ENCODE measurements at regions not wholly inside any gene's neighbourhood (a gene's known extent, or its start where the extent isn't known, plus 50 kb on each side); places are given as distances from the start of the nearest gene placed in this dataset.

- TF ChIP-seq PAX8 (IDR thresholded peaks at IDR 0.05) (no peak), CTCF (IDR thresholded peaks at IDR 0.05 in 2 of 3, conservative IDR thresholded peaks at IDR 0.05 in 1 of 3; ENCODE audit: control insufficient read depth in 2 of 3, extremely low read depth in 1 of 3, insufficient read depth in 1 of 3, low read depth in 3 of 3, low read length in 3 of 3) (no peak), TAF1 (IDR thresholded peaks at IDR 0.05; ENCODE audit: borderline replicate concordance, low read depth, low read length) (no peak), SP1 (IDR thresholded peaks at IDR 0.05; ENCODE audit: low read depth, low read length) (no peak), SIN3A (IDR thresholded peaks at IDR 0.05; ENCODE audit: low read depth, low read length) (no peak), ZSCAN29 (IDR thresholded peaks at IDR 0.05) (no peak), ZNF274 (IDR thresholded peaks at IDR 0.05; ENCODE audit: insufficient read depth, insufficient read length) (no peak), STAT3 (IDR thresholded peaks at IDR 0.05; ENCODE audit: low read depth, low read length) (no peak), YY1 (IDR thresholded peaks at IDR 0.05; ENCODE audit: low read depth, low read length) (no peak), SRF (IDR thresholded peaks at IDR 0.05; ENCODE audit: low read depth in 2 of 2, low read length in 2 of 2) (no peak), EZH2 (IDR thresholded peaks at IDR 0.05; ENCODE audit: borderline replicate concordance, control insufficient read depth, low read depth, low read length) (no peak)
- TF ChIP-seq, protein P1, sequence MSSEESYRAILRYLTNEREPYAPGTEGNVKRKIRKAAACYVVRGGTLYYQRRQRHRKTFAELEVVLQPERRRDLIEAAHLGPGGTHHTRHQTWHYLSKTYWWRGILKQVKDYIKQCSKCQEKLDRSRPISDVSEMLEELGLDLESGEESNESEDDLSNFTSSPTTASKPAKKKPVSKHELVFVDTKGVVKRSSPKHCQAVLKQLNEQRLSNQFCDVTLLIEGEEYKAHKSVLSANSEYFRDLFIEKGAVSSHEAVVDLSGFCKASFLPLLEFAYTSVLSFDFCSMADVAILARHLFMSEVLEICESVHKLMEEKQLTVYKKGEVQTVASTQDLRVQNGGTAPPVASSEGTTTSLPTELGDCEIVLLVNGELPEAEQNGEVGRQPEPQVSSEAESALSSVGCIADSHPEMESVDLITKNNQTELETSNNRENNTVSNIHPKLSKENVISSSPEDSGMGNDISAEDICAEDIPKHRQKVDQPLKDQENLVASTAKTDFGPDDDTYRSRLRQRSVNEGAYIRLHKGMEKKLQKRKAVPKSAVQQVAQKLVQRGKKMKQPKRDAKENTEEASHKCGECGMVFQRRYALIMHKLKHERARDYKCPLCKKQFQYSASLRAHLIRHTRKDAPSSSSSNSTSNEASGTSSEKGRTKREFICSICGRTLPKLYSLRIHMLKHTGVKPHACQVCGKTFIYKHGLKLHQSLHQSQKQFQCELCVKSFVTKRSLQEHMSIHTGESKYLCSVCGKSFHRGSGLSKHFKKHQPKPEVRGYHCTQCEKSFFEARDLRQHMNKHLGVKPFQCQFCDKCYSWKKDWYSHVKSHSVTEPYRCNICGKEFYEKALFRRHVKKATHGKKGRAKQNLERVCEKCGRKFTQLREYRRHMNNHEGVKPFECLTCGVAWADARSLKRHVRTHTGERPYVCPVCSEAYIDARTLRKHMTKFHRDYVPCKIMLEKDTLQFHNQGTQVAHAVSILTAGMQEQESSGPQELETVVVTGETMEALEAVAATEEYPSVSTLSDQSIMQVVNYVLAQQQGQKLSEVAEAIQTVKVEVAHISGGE (CRISPR knock-in tag; IDR thresholded peaks at IDR 0.05) = no peak
Observed at GRCh38 chr16:86217891-86218270, 292.4 kb upstream of the FOXF1 start.

All from GM12878 (cell line).